K562 (cell line): ENCODE measurements at regions not wholly inside any gene's neighbourhood (a gene's known extent, or its start where the extent isn't known, plus 50 kb on each side); places are given as distances from the start of the nearest gene placed in this dataset.

Experiments used
- CBFB ChIP-seq: sonication (generic); formaldehyde crosslinking; IDR thresholded peaks from 2 replicates; pipeline ENCODE4 v1.4.0; 2020; ENCODE audit warnings: mild to moderate bottlenecking, missing genetic modification reagents
- ETV6 ChIP-seq, 3 experiments: fragments of 150-350 bp in 1 of 3; sonication (generic) in 1 of 3; formaldehyde crosslinking in 1 of 3; IDR thresholded peaks; 2 replicates each; pipeline versions ENCODE4 v1.6.1 to v1.8.0; 2014 to 2022; ENCODE audit warnings: borderline replicate concordance in 2 of 3, low read depth in 2 of 3, antibody characterized with exemption in 1 of 3, low read length in 1 of 3, mild to moderate bottlenecking in 1 of 3, missing genetic modification reagents in 1 of 3
- HNRNPLL ChIP-seq: fragments of 200-400 bp; formaldehyde crosslinking; IDR thresholded peaks from 2 replicates; pipeline ENCODE4 v1.6.1; 2017; ENCODE audit warnings: low read length, low read depth, mild to moderate bottlenecking; ENCODE audit not compliant: poor library complexity, severe bottlenecking
- MAFG ChIP-seq: fragments of 450-650 bp; conservative IDR thresholded peaks from 2 replicates; pipeline ENCODE4 v1.6.1; 2016; ENCODE audit warnings: missing genetic modification characterization, missing compliant biosample characterization
- SMC3 ChIP-seq: conservative IDR thresholded peaks from 2 replicates; pipeline ENCODE4 v1.6.1; 2011; ENCODE audit warnings: low read depth, low read length, improper control_type of control experiment; ENCODE audit not compliant: insufficient read depth
- TEAD2 ChIP-seq: fragments of 450-650 bp; IDR thresholded peaks from 2 replicates; pipeline ENCODE4 v1.6.1; 2016; ENCODE audit warnings: missing genetic modification characterization, control low read depth, missing compliant biosample characterization
- ZBTB12 ChIP-seq: fragments of 250-450 bp; sonication (Bioruptor Pico); IDR thresholded peaks from 2 replicates; pipeline ENCODE4 v1.4.0; 2020

- TF ChIP-seq CBFB (CRISPR knock-in tag) (no peak), SMC3 (no peak), HNRNPLL (no peak), ZBTB12 (CRISPR knock-in tag) (no peak), MAFG (tag) (no peak), TEAD2 (no peak), ETV6 (IDR thresholded peaks at IDR 0.05; ENCODE audit: borderline replicate concordance in 1 of 2, low read depth in 2 of 2, low read length in 1 of 2) (no peak), ETV6 (CRISPR knock-in tag; IDR thresholded peaks at IDR 0.05; ENCODE audit: borderline replicate concordance) (no peak)
Measured at GRCh38 chr6:132115714-132116366, 164.7 kb upstream of the CCN2 start.
